Mesendoderm (in vitro differentiated cells): ENCODE measurements at regions not wholly inside any gene's neighbourhood (a gene's known extent, or its start where the extent isn't known, plus 50 kb on each side); places are given as distances from the start of the nearest gene placed in this dataset.

ENCODE experiments used
- DNase-seq: peaks from one replicate; pipeline ENCODE4 v3.0.0; 2013
- H2AK5ac ChIP-seq: 2 replicates; pipeline ENCODE4 v1.6.1; 2013; ENCODE audit warnings: low read length, inconsistent platforms
- H2BK120ac ChIP-seq: 2 replicates; pipeline ENCODE4 v1.6.1; 2013; ENCODE audit warnings: low read depth, mild to moderate bottlenecking, low read length, moderate library complexity, mixed read lengths
- H2BK15ac ChIP-seq: replicated peaks from 2 replicates; pipeline ENCODE4 v1.6.1; 2013; ENCODE audit warnings: low read depth, mild to moderate bottlenecking, moderate library complexity
- H2BK5ac ChIP-seq: 2 replicates; pipeline ENCODE4 v1.6.1; 2013; ENCODE audit warnings: low read length, inconsistent platforms
- H3K18ac ChIP-seq: 2 replicates; pipeline ENCODE4 v1.6.1; 2013; ENCODE audit warnings: mild to moderate bottlenecking, low read length, mixed read lengths
- H3K23ac ChIP-seq: one replicate; pipeline ENCODE4 v1.6.1; 2013; ENCODE audit warnings: low read length
- H3K27ac ChIP-seq: 2 replicates; pipeline ENCODE4 v1.5.1; 2013; ENCODE audit warnings: low read depth, mild to moderate bottlenecking, inconsistent platforms, low read length, moderate library complexity
- H3K27me3 ChIP-seq: 2 replicates; pipeline ENCODE4 v1.6.1; 2013; ENCODE audit warnings: low read length, control low read depth, mild to moderate bottlenecking, inconsistent platforms; ENCODE audit not compliant: insufficient read depth, poor library complexity
- H3K36me3 ChIP-seq: 2 replicates; pipeline ENCODE4 v1.6.1; 2013; ENCODE audit warnings: low read length, inconsistent platforms; ENCODE audit not compliant: control insufficient read depth, insufficient read depth
- H3K4ac ChIP-seq: one replicate; pipeline ENCODE4 v1.6.1; 2013; ENCODE audit warnings: low read depth, mild to moderate bottlenecking, low read length, moderate library complexity
- H3K4me1 ChIP-seq: 2 replicates; pipeline ENCODE4 v1.6.1; 2013; ENCODE audit warnings: low read depth, low read length, inconsistent platforms; ENCODE audit not compliant: control insufficient read depth
- H3K4me2 ChIP-seq: 2 replicates; pipeline ENCODE4 v1.6.1; 2013; ENCODE audit warnings: low read length
- H3K4me3 ChIP-seq: 2 replicates; pipeline ENCODE4 v1.5.1; 2013; ENCODE audit warnings: mild to moderate bottlenecking, low read length
- H3K56ac ChIP-seq: one replicate; pipeline ENCODE4 v1.6.1; 2013; ENCODE audit warnings: low read length
- H3K79me1 ChIP-seq: 2 replicates; pipeline ENCODE4 v1.6.1; 2013; ENCODE audit warnings: low read length, inconsistent platforms
- H3K79me2 ChIP-seq: 2 replicates; pipeline ENCODE4 v1.6.1; 2013; ENCODE audit warnings: mild to moderate bottlenecking, low read length; ENCODE audit not compliant: control insufficient read depth, insufficient read depth
- H3K9ac ChIP-seq: 2 replicates; pipeline ENCODE4 v1.6.1; 2013; ENCODE audit warnings: low read length, inconsistent platforms
- H4K5ac ChIP-seq: one replicate; pipeline ENCODE4 v1.6.1; 2013; ENCODE audit warnings: low read length
- H4K8ac ChIP-seq: one replicate; pipeline ENCODE4 v1.6.1; 2013; ENCODE audit warnings: low read depth, mild to moderate bottlenecking, control low read depth, low read length, moderate library complexity
- WGBS: extraction: QIAGEN DNeasy Blood & Tissue Kit; methylation state at CpG from one replicate; pipeline ENCODE4 v1.1.7; 2013; ENCODE audit warnings: low lambda C conversion rate, missing lambda C conversion rate; ENCODE audit not compliant: insufficient coverage; ENCODE audit errors: extremely low coverage; 5-methylcytosine and 5-hydroxymethylcytosine counted together

- H3K4me2 ChIP-seq: no peak overlapping the region
- no peak for DNase-seq
- no peaks in the 10 kb centered on the region for H3K27me3 ChIP-seq
- no peak overlapping the region for H2AK5ac ChIP-seq
- H4K5ac ChIP-seq: no peak overlapping the region
- H2BK120ac ChIP-seq: no peak overlapping the region
- no CpG with 5 or more reads among the region's 7 CpGs for WGBS
- no peak overlapping the region for H3K9ac ChIP-seq
- H3K23ac ChIP-seq: no peak overlapping the region
- H3K36me3 ChIP-seq: no peaks in the 10 kb centered on the region
- no peak overlapping the region for H3K4ac ChIP-seq
- H2BK15ac ChIP-seq: no peak overlapping the region
- no peaks in the 10 kb centered on the region for H3K4me1 ChIP-seq
- H3K56ac ChIP-seq: no peak overlapping the region
- no peaks in the 10 kb centered on the region for H3K79me2 ChIP-seq
- H4K8ac ChIP-seq: no peak overlapping the region
- H3K79me1 ChIP-seq: no peaks in the 10 kb centered on the region
- H3K18ac ChIP-seq: no peak overlapping the region
- H3K4me3 ChIP-seq: no peak overlapping the region
- H2BK5ac ChIP-seq: no peak overlapping the region
- no peak overlapping the region for H3K27ac ChIP-seq
Measured at GRCh38 chr6:15801912-15802311, 139.1 kb upstream of the DTNBP1 start.

GRCh38 chr6:15800841-15801617 lies 138.2 kb upstream of the DTNBP1 start:
- Histone ChIP-seq H3K23ac (no peak overlapping the region), H2BK5ac (no peak overlapping the region), H3K56ac (no peak overlapping the region), H3K4me3 (no peak overlapping the region), H4K5ac (no peak overlapping the region), H3K36me3 (no peaks in the 10 kb centered on the region), H2BK15ac (no peak overlapping the region), H3K4me2 (no peak overlapping the region), H3K27me3 (no peaks in the 10 kb centered on the region), H3K4me1 (no peaks in the 10 kb centered on the region), H3K79me1 (no peaks in the 10 kb centered on the region), H3K4ac (no peak overlapping the region), H4K8ac (no peak overlapping the region), H2BK120ac (no peak overlapping the region), H3K27ac (no peak overlapping the region), H2AK5ac (no peak overlapping the region), H3K9ac (no peak overlapping the region), H3K79me2 (no peaks in the 10 kb centered on the region), H3K18ac (no peak overlapping the region)
- no CpG with 5 or more reads among the region's 11 CpGs for WGBS
- DNase-seq: no peak

- H4K5ac ChIP-seq: no peak overlapping the region
- no peaks in the 10 kb centered on the region for H3K36me3 ChIP-seq
- H3K4ac ChIP-seq: no peak overlapping the region
- H3K79me2 ChIP-seq: no peaks in the 10 kb centered on the region
- H2BK120ac ChIP-seq: no peak overlapping the region
- H3K56ac ChIP-seq: no peak overlapping the region
- no peak overlapping the region for H4K8ac ChIP-seq
- H3K4me2 ChIP-seq: no peak overlapping the region
- H3K18ac ChIP-seq: no peak overlapping the region
- no peak overlapping the region for H3K23ac ChIP-seq
- H3K4me1 ChIP-seq: no peaks in the 10 kb centered on the region
- no peak overlapping the region for H3K9ac ChIP-seq
- no peak for DNase-seq
- no peak overlapping the region for H2BK15ac ChIP-seq
- H3K79me1 ChIP-seq: no peaks in the 10 kb centered on the region
- H3K27me3 ChIP-seq: no peaks in the 10 kb centered on the region
- no peak overlapping the region for H2AK5ac ChIP-seq
- no peak overlapping the region for H2BK5ac ChIP-seq
- WGBS: no CpG with 5 or more reads among the region's 2 CpGs
- H3K4me3 ChIP-seq: no peak overlapping the region
- H3K27ac ChIP-seq: no peak overlapping the region
Measured at GRCh38 chr6:15798533-15799255, 135.9 kb upstream of the DTNBP1 start.

- H3K4me1 ChIP-seq: no peaks in the 10 kb centered on the region
- no peak overlapping the region for H4K5ac ChIP-seq
- H3K27me3 ChIP-seq: no peaks in the 10 kb centered on the region
Measured at GRCh38 chr6:15796844-15797243, 134.0 kb upstream of the DTNBP1 start.

GRCh38 chr6:15796130-15796771 lies 133.4 kb upstream of the DTNBP1 start:
- Histone ChIP-seq H2BK120ac (no peak overlapping the region), H3K4ac (no peak overlapping the region), H3K4me1 (no peaks in the 10 kb centered on the region), H3K4me3 (no peak overlapping the region), H3K79me2 (no peaks in the 10 kb centered on the region), H4K5ac (no peak overlapping the region), H4K8ac (no peak overlapping the region), H3K56ac (no peak overlapping the region), H2BK15ac (no peak overlapping the region), H3K79me1 (no peaks in the 10 kb centered on the region), H3K27me3 (no peaks in the 10 kb centered on the region), H3K4me2 (no peak overlapping the region), H3K27ac (no peak overlapping the region), H3K23ac (no peak overlapping the region), H3K9ac (no peak overlapping the region), H3K18ac (no peak overlapping the region), H3K36me3 (no peaks in the 10 kb centered on the region), H2BK5ac (no peak overlapping the region), H2AK5ac (no peak overlapping the region)
- no CpG with 5 or more reads among the region's 7 CpGs for WGBS
- no peak for DNase-seq

More at GRCh38 chr6:15796844-15797243, 134.0 kb upstream of the DTNBP1 start:
- Histone ChIP-seq H3K4me3 (no peak overlapping the region), H3K27ac (no peak overlapping the region), H4K8ac (no peak overlapping the region), H2BK15ac (no peak overlapping the region), H3K9ac (no peak overlapping the region), H3K79me1 (no peaks in the 10 kb centered on the region), H3K4ac (no peak overlapping the region), H3K56ac (no peak overlapping the region), H3K4me2 (no peak overlapping the region), H3K36me3 (no peaks in the 10 kb centered on the region), H3K18ac (no peak overlapping the region), H2BK5ac (no peak overlapping the region), H2BK120ac (no peak overlapping the region), H3K79me2 (no peaks in the 10 kb centered on the region), H3K23ac (no peak overlapping the region), H2AK5ac (no peak overlapping the region)
- no CpG with 5 or more reads among the region's 5 CpGs for WGBS
- no peak for DNase-seq
